ENCODE measurements at regions not wholly inside any gene's neighbourhood (a gene's known extent, or its start where the extent isn't known, plus 50 kb on each side); places are given as distances from the start of the nearest gene placed in this dataset.

- Histone ChIP-seq H3K9me3 (no peaks in the 10 kb centered on the region), H3K4me1 (no peaks in the 10 kb centered on the region), H3K27ac (no peak overlapping the region), H3K4me3 (no peak overlapping the region), H3K36me3 (no peaks in the 10 kb centered on the region), H3K27me3 (no peaks in the 10 kb centered on the region)
- TF ChIP-seq, protein P1, sequence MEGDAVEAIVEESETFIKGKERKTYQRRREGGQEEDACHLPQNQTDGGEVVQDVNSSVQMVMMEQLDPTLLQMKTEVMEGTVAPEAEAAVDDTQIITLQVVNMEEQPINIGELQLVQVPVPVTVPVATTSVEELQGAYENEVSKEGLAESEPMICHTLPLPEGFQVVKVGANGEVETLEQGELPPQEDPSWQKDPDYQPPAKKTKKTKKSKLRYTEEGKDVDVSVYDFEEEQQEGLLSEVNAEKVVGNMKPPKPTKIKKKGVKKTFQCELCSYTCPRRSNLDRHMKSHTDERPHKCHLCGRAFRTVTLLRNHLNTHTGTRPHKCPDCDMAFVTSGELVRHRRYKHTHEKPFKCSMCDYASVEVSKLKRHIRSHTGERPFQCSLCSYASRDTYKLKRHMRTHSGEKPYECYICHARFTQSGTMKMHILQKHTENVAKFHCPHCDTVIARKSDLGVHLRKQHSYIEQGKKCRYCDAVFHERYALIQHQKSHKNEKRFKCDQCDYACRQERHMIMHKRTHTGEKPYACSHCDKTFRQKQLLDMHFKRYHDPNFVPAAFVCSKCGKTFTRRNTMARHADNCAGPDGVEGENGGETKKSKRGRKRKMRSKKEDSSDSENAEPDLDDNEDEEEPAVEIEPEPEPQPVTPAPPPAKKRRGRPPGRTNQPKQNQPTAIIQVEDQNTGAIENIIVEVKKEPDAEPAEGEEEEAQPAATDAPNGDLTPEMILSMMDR (IDR thresholded peaks at IDR 0.05), result no peak
- no peak for DNase-seq
- intact Hi-C loops (cut with DNase I; ENCODE audit: low total_unique reads), result no loop called here
Measured at GRCh38 chr4:130574215-130574614, 1478.3 kb downstream of the C4orf33 start.

DNA sequence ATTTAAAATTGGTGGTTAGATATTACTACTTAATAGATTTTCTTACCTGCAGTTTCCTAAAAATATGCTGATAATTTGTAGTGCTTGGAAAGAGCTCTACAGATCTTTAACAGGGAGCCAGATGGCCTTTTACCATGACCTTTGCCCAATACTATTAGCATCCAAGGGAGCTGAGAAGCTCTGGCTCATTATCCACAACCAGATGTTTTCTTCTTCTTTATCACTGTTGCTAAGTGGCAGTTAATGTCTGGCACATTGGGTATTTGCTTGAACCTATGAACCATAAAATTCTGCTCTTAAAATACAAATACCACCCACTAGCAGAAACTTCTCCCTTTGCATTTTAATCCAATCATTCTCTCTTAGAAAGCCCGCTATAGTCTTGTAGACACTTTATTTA lies 1480.3 kb downstream of the C4orf33 start:
- intact Hi-C loops (cut with DNase I; ENCODE audit: low total_unique reads), result no loop called here
- no peak overlapping the region for H3K27ac ChIP-seq

GRCh38 chr4:130591091-130591490 lies 1495.1 kb downstream of the C4orf33 start:
- intact Hi-C loops (cut with DNase I; ENCODE audit: low total_unique reads), result no loop called here
- H3K27me3 ChIP-seq, result no peaks in the 10 kb centered on the region
- no peaks in the 10 kb centered on the region for H3K9me3 ChIP-seq
- no peaks in the 10 kb centered on the region for H3K36me3 ChIP-seq
- no peak overlapping the region for H3K27ac ChIP-seq
- TF ChIP-seq, protein P1 (IDR thresholded peaks at IDR 0.05), result no peak
- DNase-seq, result no peak
- no peak overlapping the region for H3K4me3 ChIP-seq
- no peaks in the 10 kb centered on the region for H3K4me1 ChIP-seq

More for the DNA sequence above, 1480.3 kb downstream of the C4orf33 start:
- Histone ChIP-seq H3K4me1 (no peaks in the 10 kb centered on the region), H3K9me3 (no peaks in the 10 kb centered on the region), H3K4me3 (no peak overlapping the region), H3K27me3 (no peaks in the 10 kb centered on the region), H3K36me3 (no peaks in the 10 kb centered on the region)
- DNase-seq, result no peak
- TF ChIP-seq, protein P1 (IDR thresholded peaks at IDR 0.05), result no peak

DNA sequence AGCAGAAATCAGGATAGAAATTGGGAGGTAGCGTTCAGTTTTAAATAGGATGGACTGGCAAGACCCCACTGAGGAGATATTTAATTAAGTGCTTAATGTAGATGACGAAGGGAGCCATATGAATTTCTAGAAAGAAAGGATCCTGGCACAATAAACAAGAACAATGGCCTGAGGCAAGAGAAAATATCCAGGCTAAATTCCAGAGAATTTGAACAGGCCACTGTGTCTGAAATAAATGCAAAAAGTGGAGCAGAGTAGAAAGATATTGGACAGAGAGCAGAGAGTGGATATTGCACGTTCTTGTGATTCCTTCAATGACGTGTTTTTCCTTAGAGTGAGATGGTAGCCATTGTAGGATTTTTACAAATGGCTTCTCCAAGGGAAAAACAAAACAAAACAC lies 1504.8 kb downstream of the C4orf33 start:
- Histone ChIP-seq H3K4me3 (no peak overlapping the region), H3K4me1 (no peaks in the 10 kb centered on the region), H3K9me3 (no peaks in the 10 kb centered on the region), H3K27ac (no peak overlapping the region), H3K36me3 (no peaks in the 10 kb centered on the region), H3K27me3 (no peaks in the 10 kb centered on the region)
- intact Hi-C loops (cut with DNase I; ENCODE audit: low total_unique reads), result no loop called here
- DNase-seq, result no peak
- TF ChIP-seq, protein P1 (IDR thresholded peaks at IDR 0.05), result no peak

- intact Hi-C loops (cut with DNase I; ENCODE audit: low total_unique reads), result no loop called here
Measured at GRCh38 chr4:130603043-130603442, 1507.1 kb downstream of the C4orf33 start.

More at GRCh38 chr4:130603043-130603442, 1507.1 kb downstream of the C4orf33 start:
- Histone ChIP-seq H3K36me3 (no peaks in the 10 kb centered on the region), H3K27me3 (no peaks in the 10 kb centered on the region), H3K4me3 (no peak overlapping the region), H3K9me3 (no peaks in the 10 kb centered on the region), H3K4me1 (no peaks in the 10 kb centered on the region), H3K27ac (no peak overlapping the region)
- DNase-seq, result no peak
- TF ChIP-seq, protein P1 (IDR thresholded peaks at IDR 0.05), result no peak
